ENCODE measurements at regions not wholly inside any gene's neighbourhood (a gene's known extent, or its start where the extent isn't known, plus 50 kb on each side); places are given as distances from the start of the nearest gene placed in this dataset.

DNA sequence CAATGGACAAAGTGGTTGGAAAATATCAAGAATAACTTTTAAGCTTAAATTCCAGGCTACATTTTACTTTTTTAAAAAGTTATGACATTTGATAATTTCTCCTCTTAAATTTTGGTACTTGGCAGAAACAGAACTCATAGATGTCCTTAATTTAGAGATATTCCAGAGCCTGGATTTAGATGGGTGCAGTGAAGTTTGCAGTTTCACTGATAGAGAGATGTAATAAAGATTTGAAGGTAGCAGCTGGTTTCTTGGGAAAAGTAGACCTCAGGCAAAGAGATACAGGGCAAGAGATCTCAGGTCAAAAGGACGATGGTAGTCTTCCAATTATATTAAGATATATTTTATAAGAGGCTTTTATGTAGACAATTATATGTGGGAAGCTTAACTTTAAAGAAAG is 134.6 kb downstream of the ISL1 start:
- TF ChIP-seq, protein P1, sequence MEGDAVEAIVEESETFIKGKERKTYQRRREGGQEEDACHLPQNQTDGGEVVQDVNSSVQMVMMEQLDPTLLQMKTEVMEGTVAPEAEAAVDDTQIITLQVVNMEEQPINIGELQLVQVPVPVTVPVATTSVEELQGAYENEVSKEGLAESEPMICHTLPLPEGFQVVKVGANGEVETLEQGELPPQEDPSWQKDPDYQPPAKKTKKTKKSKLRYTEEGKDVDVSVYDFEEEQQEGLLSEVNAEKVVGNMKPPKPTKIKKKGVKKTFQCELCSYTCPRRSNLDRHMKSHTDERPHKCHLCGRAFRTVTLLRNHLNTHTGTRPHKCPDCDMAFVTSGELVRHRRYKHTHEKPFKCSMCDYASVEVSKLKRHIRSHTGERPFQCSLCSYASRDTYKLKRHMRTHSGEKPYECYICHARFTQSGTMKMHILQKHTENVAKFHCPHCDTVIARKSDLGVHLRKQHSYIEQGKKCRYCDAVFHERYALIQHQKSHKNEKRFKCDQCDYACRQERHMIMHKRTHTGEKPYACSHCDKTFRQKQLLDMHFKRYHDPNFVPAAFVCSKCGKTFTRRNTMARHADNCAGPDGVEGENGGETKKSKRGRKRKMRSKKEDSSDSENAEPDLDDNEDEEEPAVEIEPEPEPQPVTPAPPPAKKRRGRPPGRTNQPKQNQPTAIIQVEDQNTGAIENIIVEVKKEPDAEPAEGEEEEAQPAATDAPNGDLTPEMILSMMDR (IDR thresholded peaks at IDR 0.05) = no peak
- TF ChIP-seq POLR2A (IDR thresholded peaks at IDR 0.05) = no peak
